ENCODE measurements at regions not wholly inside any gene's neighbourhood (a gene's known extent, or its start where the extent isn't known, plus 50 kb on each side); places are given as distances from the start of the nearest gene placed in this dataset.
A peak's percentile ranks its signal among the peaks of the same experiment; 100 is the strongest.

GRCh38 chr1:113007706-113008364, 51.8 kb upstream of the SLC16A1 start:
- no peak for DNase-seq

- no peak for DNase-seq
Measured at GRCh38 chr1:113008365-113008714, 52.3 kb upstream of the SLC16A1 start.

GRCh38 chr1:113012149-113012548, 56.2 kb upstream of the SLC16A1 start:
- DNase-seq, result peak; percentile 12

- DNase-seq, result peak; percentile 16
Measured at GRCh38 chr1:113013823-113014222, 57.8 kb upstream of the SLC16A1 start.

- no peak for DNase-seq
Measured at GRCh38 chr1:113014508-113014907, 58.5 kb upstream of the LRIG2 start.

GRCh38 chr1:113018911-113019310, 54.1 kb upstream of the LRIG2 start:
- DNase-seq, result no peak

- no peak for DNase-seq
Measured at GRCh38 chr1:113021430-113022085, 51.4 kb upstream of the LRIG2 start.
